ENCODE measurements at regions not wholly inside any gene's neighbourhood (a gene's known extent, or its start where the extent isn't known, plus 50 kb on each side); places are given as distances from the start of the nearest gene placed in this dataset.

DNA sequence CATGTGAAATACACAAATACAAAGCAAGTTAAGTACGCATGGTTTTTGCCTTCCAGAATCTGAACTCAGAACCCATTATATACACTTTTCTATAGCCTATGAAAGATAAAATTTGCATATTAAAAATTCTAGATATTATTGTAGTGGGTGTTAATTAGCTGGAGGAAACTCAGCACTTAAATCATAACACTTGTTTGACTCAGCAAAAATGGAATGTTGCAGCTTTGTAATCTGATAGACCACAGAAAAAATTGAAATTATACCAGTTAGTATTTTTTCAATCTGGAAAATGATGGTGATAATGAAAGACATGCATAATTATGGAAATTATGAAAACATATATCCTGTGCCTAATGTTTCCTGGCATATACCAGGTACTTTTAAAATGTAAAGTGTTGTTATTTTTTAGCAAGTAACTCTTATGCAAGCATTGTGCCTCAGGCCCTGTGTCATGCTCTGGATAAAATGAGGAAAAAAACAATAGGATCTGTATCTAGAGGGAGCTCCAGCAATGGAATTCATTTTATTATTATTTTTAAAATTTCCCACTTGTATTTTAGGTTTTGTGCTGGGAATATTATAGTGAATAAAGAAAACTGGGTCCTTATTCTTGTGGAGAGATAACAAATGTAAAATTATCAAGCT, 490.4 kb upstream of the SEMA3A start:
- Histone ChIP-seq H3K4me3 (no peak overlapping the region), H3K27ac (no peak overlapping the region)
- TF ChIP-seq, protein P1, sequence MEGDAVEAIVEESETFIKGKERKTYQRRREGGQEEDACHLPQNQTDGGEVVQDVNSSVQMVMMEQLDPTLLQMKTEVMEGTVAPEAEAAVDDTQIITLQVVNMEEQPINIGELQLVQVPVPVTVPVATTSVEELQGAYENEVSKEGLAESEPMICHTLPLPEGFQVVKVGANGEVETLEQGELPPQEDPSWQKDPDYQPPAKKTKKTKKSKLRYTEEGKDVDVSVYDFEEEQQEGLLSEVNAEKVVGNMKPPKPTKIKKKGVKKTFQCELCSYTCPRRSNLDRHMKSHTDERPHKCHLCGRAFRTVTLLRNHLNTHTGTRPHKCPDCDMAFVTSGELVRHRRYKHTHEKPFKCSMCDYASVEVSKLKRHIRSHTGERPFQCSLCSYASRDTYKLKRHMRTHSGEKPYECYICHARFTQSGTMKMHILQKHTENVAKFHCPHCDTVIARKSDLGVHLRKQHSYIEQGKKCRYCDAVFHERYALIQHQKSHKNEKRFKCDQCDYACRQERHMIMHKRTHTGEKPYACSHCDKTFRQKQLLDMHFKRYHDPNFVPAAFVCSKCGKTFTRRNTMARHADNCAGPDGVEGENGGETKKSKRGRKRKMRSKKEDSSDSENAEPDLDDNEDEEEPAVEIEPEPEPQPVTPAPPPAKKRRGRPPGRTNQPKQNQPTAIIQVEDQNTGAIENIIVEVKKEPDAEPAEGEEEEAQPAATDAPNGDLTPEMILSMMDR (IDR thresholded peaks at IDR 0.05) = no peak
- no peak for DNase-seq (ENCODE audit: low spot score)

DNA sequence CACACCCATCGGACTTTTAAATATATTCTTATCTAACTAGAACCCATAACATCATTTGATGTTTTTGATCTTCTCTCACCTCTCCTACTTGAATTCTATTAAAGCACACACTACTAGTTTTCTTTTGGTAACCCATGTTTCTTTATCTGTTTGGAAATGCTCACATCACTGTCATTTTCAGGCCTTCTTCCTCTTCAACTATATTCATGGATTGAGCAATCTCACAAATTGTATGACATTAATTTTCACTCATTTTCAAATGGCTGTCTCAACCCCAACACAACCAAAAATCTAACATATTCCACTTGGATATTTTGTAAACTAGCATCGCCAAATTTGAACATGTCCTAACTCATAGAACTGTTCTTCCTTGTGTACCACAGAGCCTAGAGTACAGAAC, 488.0 kb upstream of the SEMA3A start:
- TF ChIP-seq, protein P1 (IDR thresholded peaks at IDR 0.05) = no peak
- DNase-seq (ENCODE audit: low spot score) = no peak
- H3K27ac ChIP-seq = no peak overlapping the region
- H3K4me3 ChIP-seq = no peak overlapping the region

DNA sequence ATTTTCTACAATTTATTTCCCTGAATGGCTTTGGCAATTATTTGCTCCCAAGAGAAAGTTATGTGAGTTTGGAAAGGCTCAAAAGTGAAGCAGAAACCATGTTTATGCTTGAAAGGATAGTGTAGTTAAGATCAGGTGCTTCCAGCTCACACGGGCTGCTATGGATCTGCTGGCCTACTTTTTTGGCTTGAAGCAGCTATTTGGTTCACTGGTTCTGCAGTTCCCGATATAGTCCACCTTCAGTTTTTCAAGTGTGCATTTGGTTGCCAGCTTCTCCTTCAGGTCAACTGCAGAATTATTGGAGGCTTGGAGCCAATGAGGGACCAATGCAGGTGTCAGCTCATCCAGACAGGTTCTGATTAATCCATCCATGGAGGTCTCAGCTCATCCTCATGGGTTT, 484.3 kb upstream of the SEMA3A start:
- DNase-seq (ENCODE audit: low spot score) = no peak
- no peak overlapping the region for H3K4me3 ChIP-seq
- TF ChIP-seq, protein P1 (IDR thresholded peaks at IDR 0.05) = no peak
- no peak overlapping the region for H3K27ac ChIP-seq

DNA sequence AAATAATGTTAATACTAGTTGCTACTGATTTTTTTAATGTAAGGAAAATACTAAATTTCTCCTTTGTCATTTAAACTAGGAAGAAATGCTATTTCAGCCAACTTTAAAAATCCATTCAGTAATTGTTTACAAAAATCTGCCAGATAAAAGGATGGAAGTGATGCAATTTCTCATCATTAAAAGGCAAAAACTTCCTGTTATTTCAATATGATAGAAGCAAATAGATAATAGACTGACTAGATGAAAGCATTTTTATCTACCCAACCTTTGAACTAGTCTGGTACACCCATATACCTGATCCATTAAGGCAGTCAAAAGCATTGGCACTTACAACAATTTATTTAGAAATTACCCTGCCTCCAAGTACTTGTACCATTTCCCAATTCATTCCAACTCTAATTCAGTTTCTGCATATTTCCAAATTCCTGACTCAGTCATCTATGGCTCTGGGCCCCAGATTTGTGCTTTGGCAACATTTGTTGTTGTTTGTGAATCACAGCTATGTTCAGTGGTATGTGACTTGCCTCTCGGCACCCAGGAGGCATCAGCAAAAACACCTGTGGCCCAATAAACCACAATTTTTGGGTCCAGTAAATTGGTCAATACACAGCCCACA, 482.6 kb upstream of the SEMA3A start:
- TF ChIP-seq, protein P1 (IDR thresholded peaks at IDR 0.05) = no peak
- Histone ChIP-seq H3K27ac (no peak overlapping the region), H3K4me3 (no peak overlapping the region)
- DNase-seq (ENCODE audit: low spot score) = no peak

DNA sequence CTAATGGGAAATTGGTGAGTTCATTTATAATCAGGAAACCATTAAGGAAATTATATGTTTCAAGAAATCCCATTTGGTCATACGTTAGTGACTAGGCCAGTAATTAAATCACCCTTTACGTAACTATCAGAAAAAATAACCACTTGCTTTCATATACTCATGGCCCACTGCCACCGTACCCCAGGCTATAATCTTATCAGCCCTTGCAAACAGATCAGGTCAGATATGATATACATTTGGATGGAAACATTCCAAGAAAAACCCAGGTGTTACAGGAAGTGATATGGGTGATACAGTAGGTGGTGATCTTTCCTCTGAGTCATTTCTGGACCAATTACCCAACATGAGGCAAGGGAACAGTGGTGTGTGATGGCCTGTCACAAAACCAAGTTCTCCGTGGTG, 481.0 kb upstream of the SEMA3A start:
- H3K27ac ChIP-seq = no peak overlapping the region
- H3K4me3 ChIP-seq = no peak overlapping the region
- no peak for DNase-seq (ENCODE audit: low spot score)
- TF ChIP-seq, protein P1 (IDR thresholded peaks at IDR 0.05) = no peak

DNA sequence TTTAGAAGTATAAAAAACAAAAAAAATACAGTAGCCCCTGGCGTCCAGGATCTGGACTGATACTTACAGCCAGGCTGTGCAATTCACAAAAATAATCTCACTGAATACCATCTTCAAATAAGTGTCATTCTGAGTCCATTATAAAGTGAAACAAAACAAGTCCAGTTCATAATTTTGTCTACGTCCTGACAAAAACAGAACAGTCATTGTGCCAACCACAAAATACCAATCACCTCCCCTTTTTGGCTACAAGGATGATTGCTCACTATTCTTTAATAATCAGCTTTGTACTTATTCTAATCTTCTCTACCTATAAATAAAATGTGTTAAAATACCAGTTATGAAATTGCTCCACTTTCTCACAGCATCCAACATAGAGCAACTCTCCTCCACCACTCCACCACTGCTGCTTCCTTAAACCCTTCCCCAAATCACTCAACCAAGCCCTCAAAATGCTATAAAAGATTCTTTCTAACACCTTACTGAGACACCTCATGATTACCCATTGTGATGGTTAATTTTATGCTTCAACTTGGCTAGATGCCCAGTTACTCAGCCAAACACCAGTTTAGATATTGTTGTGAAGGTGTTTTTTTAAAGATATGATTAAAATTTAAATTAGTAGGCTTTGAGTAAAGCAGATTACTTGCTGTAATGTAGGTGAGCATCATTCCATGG, 479.8 kb upstream of the SEMA3A start:
- H3K27ac ChIP-seq = no peak overlapping the region
- H3K4me3 ChIP-seq = no peak overlapping the region
- TF ChIP-seq, protein P1 (IDR thresholded peaks at IDR 0.05) = no peak
- no peak for DNase-seq (ENCODE audit: low spot score)
